ENCODE measurements at regions not wholly inside any gene's neighbourhood (a gene's known extent, or its start where the extent isn't known, plus 50 kb on each side); places are given as distances from the start of the nearest gene placed in this dataset.

GRCh38 chr13:30359991-30360390, 52.6 kb upstream of the KATNAL1 start:
- no peak for DNase-seq

- DNase-seq: no peak
These were observed 53.2 kb upstream of the KATNAL1 start for GRCh38 chr13:30360586-30360985.

- DNase-seq: no peak
These were observed 54.8 kb upstream of the KATNAL1 start for GRCh38 chr13:30362005-30362788.

GRCh38 chr13:30362869-30363268, 55.5 kb upstream of the KATNAL1 start:
- DNase-seq: no peak

GRCh38 chr13:30363725-30364124, 56.4 kb upstream of the KATNAL1 start:
- no peak for DNase-seq

GRCh38 chr13:30364133-30364532, 56.8 kb upstream of the KATNAL1 start:
- DNase-seq: no peak

- no peak for DNase-seq
These were observed 57.4 kb upstream of the UBE2L5 start for GRCh38 chr13:30364876-30365275.

GRCh38 chr13:30366088-30366487, 56.2 kb upstream of the UBE2L5 start:
- DNase-seq: no peak

- DNase-seq: no peak
These were observed 55.0 kb upstream of the UBE2L5 start for GRCh38 chr13:30367296-30367695.

GRCh38 chr13:30370146-30370545, 52.1 kb upstream of the UBE2L5 start:
- DNase-seq: no peak

GRCh38 chr13:30370916-30371521, 51.3 kb upstream of the UBE2L5 start:
- no peak for DNase-seq

- peak; percentile 56 for DNase-seq
These were observed 50.5 kb upstream of the UBE2L5 start for GRCh38 chr13:30371649-30372265.

Data from activated CD4-positive, alpha-beta T cell treated with anti-CD3 and anti-CD28 coated beads, Interleukin-2, amount 50 U/mL, for 1 hour (primary cell).